Hepatocyte (in vitro differentiated cells): ENCODE measurements at regions not wholly inside any gene's neighbourhood (a gene's known extent, or its start where the extent isn't known, plus 50 kb on each side); places are given as distances from the start of the nearest gene placed in this dataset.

Experiments
- DNase-seq: peaks from one replicate; pipeline ENCODE4 v3.0.0-alpha.2; 2016; ENCODE audit warnings: low spot score
- H2AFZ ChIP-seq: fragments of 200-600 bp; sonication (generic); 2 replicates; pipeline ENCODE4 v1.6.0; 2016; ENCODE audit warnings: antibody characterized with exemption, mild to moderate bottlenecking
- H3K27ac ChIP-seq: fragments of 200-600 bp; sonication (generic); 2 replicates; pipeline ENCODE4 v1.5.1; 2016; ENCODE audit warnings: mild to moderate bottlenecking
- H3K27me3 ChIP-seq: fragments of 200-600 bp; sonication (generic); 2 replicates; pipeline ENCODE4 v1.6.1; 2016
- H3K36me3 ChIP-seq: fragments of 200-600 bp; sonication (generic); replicated peaks from 2 replicates; pipeline ENCODE4 v1.5.1; 2016; ENCODE audit warnings: low read depth; ENCODE audit not compliant: insufficient read depth
- H3K4me1 ChIP-seq: fragments of 200-600 bp; sonication (generic); 2 replicates; pipeline ENCODE4 v1.5.1; 2016; ENCODE audit warnings: mild to moderate bottlenecking, moderate library complexity; ENCODE audit not compliant: insufficient read depth
- H3K4me2 ChIP-seq: fragments of 200-600 bp; sonication (generic); 2 replicates; pipeline ENCODE4 v1.6.0; 2016
- H3K4me3 ChIP-seq: fragments of 200-600 bp; sonication (generic); 2 replicates; pipeline ENCODE4 v1.5.1; 2016; ENCODE audit warnings: mild to moderate bottlenecking
- H3K79me2 ChIP-seq: fragments of 200-600 bp; sonication (generic); 2 replicates; pipeline ENCODE4 v1.6.0; 2017; ENCODE audit warnings: mild to moderate bottlenecking
- H3K9me2 ChIP-seq: fragments of 200-600 bp; sonication (generic); replicated peaks from 2 replicates; pipeline ENCODE4 v1.6.0; 2017; ENCODE audit warnings: mild to moderate bottlenecking; ENCODE audit not compliant: insufficient read depth
- H3K9me3 ChIP-seq: fragments of 200-600 bp; sonication (generic); 2 replicates; pipeline ENCODE4 v1.5.1; 2016; ENCODE audit warnings: low read depth, mild to moderate bottlenecking
- H4K20me1 ChIP-seq: fragments of 200-600 bp; sonication (generic); 2 replicates; pipeline ENCODE4 v1.6.0; 2016; ENCODE audit warnings: mild to moderate bottlenecking; ENCODE audit not compliant: insufficient read depth, poor library complexity, severe bottlenecking
- CTCF ChIP-seq: fragments of 200-600 bp; sonication (generic); IDR thresholded peaks from 2 replicates; pipeline ENCODE4 v1.5.1; 2016; ENCODE audit warnings: antibody characterized with exemption, mild to moderate bottlenecking; ENCODE audit not compliant: poor library complexity
- EZH2 ChIP-seq: fragments of 200-600 bp; sonication (generic); IDR thresholded peaks from 2 replicates; pipeline ENCODE4 v1.6.1; 2016; ENCODE audit warnings: antibody characterized with exemption, mild to moderate bottlenecking, borderline replicate concordance
- EZH2phosphoT487 ChIP-seq: fragments of 200-600 bp; sonication (generic); IDR thresholded peaks from one replicate; pipeline ENCODE4 v1.6.1; 2018; ENCODE audit warnings: antibody characterized with exemption, mild to moderate bottlenecking, low read depth, moderate library complexity; ENCODE audit not compliant: unreplicated experiment, severe bottlenecking
- WGBS: methylation state at CpG from one replicate; pipeline ENCODE4 v1.1.6; 2016; ENCODE audit warnings: low lambda C conversion rate; ENCODE audit errors: missing lambda C conversion rate; 5-methylcytosine and 5-hydroxymethylcytosine counted together

- 96% methylated on average over 4 of the region's 4 CpGs for WGBS
- no peak for DNase-seq
- no peak overlapping the region for H3K4me3 ChIP-seq
- no peak overlapping the region for H3K4me2 ChIP-seq
- no peaks in the 10 kb centered on the region for H4K20me1 ChIP-seq
- H2AFZ ChIP-seq, result no peak overlapping the region
- no peaks in the 10 kb centered on the region for H3K9me2 ChIP-seq
- no peak overlapping the region for H3K27ac ChIP-seq
- no peaks in the 10 kb centered on the region for H3K36me3 ChIP-seq
- TF ChIP-seq CTCF, result no peak
- TF ChIP-seq EZH2phosphoT487, result no peak
- no peak for TF ChIP-seq EZH2
- no peaks in the 10 kb centered on the region for H3K9me3 ChIP-seq
- no peaks in the 10 kb centered on the region for H3K27me3 ChIP-seq
- H3K4me1 ChIP-seq, result no peaks in the 10 kb centered on the region
- H3K79me2 ChIP-seq, result no peaks in the 10 kb centered on the region
Measured at GRCh38 chr2:126761981-126762878, 106.3 kb downstream of the GYPC start.

DNA sequence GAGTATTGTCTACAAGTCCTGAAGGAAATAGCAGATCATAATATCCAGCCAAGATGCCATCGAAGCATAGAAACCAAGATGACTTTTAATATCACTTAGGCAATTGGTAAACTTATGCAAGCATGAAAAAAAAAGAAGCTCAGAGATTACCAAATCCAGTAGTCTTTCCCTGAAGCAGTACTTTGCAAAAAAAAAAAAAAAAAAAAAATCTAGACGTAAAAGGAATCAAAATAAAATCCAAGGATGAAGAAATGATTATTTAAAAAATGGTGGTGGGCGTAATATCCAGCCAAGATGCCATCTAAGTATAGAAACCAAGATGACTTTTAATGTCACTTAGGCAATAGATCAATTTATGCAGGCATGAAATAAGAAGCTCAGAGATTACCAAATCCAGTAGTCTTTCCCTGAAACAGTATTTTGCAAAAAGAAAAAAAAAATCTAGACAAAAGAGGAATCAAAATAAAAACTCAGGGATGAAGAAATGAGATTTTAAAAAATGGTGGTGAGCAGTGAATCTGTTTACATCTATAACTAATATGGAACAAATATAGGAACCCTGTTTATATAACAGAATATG lies 108.8 kb downstream of the GYPC start:
- H3K36me3 ChIP-seq, result no peaks in the 10 kb centered on the region
- H3K4me2 ChIP-seq, result no peak overlapping the region
- no peaks in the 10 kb centered on the region for H3K9me2 ChIP-seq
- H3K27me3 ChIP-seq, result no peaks in the 10 kb centered on the region
- H2AFZ ChIP-seq, result no peak overlapping the region
- WGBS, result 85% methylated on average over 3 of the region's 3 CpGs
- H3K27ac ChIP-seq, result no peak overlapping the region
- no peak overlapping the region for H3K4me3 ChIP-seq
- no peak for DNase-seq
- H3K79me2 ChIP-seq, result no peaks in the 10 kb centered on the region
- H3K9me3 ChIP-seq, result no peaks in the 10 kb centered on the region
- no peaks in the 10 kb centered on the region for H3K4me1 ChIP-seq
- TF ChIP-seq EZH2 (no peak), CTCF (no peak), EZH2phosphoT487 (no peak)
- no peaks in the 10 kb centered on the region for H4K20me1 ChIP-seq

DNA sequence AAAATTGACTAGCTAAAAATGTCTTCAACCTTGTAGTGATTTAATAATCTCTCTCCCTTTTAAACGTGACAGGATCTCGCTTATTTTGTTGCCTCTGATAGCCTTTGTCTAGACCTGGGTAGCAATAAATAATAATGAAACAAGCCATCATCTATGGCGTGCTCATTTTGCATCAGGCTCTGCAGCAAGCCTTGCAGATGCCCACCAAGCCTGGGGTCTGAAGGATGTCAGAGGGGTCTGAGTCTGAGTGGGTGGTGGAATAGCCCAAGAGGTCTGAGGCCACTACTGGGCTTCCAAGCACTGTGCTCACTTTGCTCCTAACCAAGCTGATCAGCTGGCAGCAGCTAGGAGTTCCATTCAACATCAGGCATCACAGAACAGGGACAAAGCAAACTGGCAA lies 109.4 kb downstream of the GYPC start:
- WGBS, result 84% methylated on average over 3 of the region's 3 CpGs
- H4K20me1 ChIP-seq, result no peaks in the 10 kb centered on the region
- DNase-seq, result no peak

More for the DNA sequence above, 109.4 kb downstream of the GYPC start:
- Histone ChIP-seq H3K4me1 (no peaks in the 10 kb centered on the region), H3K4me2 (no peak overlapping the region), H3K9me2 (no peaks in the 10 kb centered on the region), H3K9me3 (no peaks in the 10 kb centered on the region), H3K36me3 (no peaks in the 10 kb centered on the region), H2AFZ (no peak overlapping the region), H3K27me3 (no peaks in the 10 kb centered on the region), H3K79me2 (no peaks in the 10 kb centered on the region), H3K27ac (no peak overlapping the region), H3K4me3 (no peak overlapping the region)
- TF ChIP-seq EZH2, result no peak
- no peak for TF ChIP-seq EZH2phosphoT487
- TF ChIP-seq CTCF, result no peak
